NCI-H774 (cell line): ENCODE measurements at regions not wholly inside any gene's neighbourhood (a gene's known extent, or its start where the extent isn't known, plus 50 kb on each side); places are given as distances from the start of the nearest gene placed in this dataset.
"Not testable (repeated sequence)": the region's sequence is repeated elsewhere in the genome, so short reads cannot be mapped to it uniquely, and the experiment has no call there.

Source experiments
- DNase-seq: peaks from one replicate; lab custom pipeline; 2025; lab: John Stamatoyannopoulos, UW

DNA sequence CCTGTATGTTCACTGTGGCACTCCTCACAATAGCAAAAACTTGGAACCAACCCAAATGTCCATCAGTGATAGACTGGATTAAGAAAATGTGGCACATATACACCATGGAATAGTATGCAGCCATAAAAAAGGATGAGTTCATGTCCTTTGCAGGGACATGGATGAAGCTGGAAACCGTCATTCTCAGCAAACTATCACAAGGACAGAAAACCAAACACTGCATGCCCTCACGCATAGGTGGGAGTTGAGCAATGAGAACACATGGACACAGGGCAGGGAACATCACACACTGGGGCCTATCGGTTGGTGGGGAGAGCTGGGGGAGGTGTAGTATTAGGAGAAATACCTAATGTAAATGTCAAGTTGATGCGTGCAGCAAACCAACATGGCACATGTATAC is 275.7 kb upstream of the TLE3 start:
- DNase-seq: not testable (repeated sequence)

DNA sequence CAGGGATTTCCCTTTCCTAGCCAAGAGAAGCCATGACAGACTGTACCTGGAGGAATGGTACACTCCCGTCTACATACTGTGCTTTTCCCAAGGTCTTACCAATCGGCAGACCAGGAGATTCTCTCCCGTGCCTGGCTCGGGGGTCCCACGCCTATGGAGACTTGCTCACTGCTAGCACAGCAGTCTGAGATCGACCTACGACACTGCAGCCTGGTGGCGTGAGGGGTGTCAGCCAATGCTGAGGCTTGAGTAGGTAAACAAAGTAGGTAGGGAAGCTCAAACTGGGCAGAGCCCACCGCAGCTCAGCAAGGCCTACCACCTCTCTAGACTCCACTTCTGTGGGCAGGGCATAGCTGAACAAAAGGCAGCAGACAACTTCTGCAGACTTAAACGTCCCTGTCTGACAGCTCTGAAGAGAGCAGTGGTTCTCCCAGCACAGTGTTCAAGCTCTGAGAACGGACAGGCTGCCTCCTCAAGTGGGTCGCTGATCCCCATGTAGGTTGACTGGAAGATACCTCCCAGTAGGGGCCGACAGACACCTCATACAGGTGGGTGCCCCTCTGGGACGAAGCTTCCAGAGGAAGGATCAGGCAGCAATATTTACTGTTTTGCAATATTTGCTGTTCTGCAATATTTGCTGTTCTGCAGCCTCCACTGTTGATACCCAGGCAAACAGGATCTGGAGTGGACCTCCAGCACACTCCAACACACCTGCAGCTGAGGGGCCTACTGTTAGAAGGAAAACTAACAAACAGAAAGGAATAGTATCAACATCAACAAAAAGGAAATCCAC is 270.4 kb upstream of the TLE3 start:
- not testable (repeated sequence) for DNase-seq

DNA sequence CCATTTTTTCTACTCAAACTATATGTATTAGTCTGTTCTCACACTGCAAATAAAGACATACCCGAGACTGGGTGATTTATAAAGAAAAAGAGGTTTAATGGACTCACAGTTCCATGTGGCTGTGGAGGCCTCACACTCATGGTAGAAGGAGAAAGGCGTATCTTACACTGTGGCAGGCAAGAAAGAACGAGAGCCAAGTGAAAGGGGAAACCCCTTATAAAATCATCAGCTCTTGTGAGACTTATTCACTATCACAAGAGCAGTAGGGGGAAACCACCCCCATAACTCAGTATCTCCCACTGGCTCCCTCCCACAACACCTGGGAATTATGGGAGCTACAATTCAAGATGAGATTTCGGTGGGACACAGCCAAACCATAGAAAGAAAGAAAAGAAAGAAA is 266.3 kb upstream of the TLE3 start:
- not testable (repeated sequence) for DNase-seq

DNA sequence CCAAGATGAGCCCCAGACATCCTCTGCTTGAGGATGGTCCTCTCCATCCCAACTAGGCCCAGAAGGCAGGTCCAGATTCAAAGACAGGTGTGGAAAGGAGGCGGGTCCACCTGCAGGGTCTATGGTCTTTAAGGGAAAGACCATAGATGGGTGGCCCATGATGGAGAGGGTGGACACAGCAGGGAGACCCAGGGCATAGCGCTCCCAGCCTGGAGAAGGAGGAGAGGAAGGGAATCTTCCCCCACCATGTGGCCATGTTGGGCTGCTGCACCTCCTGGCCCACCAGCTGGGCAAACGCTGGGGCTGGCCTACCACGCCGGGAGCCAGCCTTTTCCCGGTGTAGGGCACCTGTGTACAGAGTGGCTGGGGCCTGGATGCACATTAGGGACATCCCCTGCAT is 265.2 kb upstream of the TLE3 start:
- DNase-seq: no peak

DNA sequence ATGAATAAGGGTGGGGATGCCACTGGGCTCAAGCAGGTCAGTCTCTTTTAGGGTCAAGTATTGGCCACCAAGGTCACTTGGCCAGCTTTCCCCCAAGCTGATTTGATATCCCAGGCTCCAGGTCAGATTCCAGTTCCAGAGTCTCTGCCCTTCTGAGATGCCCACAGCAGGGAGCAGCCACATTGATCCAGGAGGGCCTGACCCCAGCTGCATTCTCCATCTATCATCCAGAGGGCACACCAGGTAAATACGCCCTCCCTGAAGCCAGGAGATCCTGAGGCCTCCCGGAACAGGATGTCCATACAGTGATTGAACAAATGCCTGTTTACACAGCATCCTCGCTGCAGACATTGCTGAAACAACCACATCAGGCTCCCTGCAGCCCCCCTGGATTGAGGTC is 264.6 kb upstream of the TLE3 start:
- DNase-seq: no peak

DNA sequence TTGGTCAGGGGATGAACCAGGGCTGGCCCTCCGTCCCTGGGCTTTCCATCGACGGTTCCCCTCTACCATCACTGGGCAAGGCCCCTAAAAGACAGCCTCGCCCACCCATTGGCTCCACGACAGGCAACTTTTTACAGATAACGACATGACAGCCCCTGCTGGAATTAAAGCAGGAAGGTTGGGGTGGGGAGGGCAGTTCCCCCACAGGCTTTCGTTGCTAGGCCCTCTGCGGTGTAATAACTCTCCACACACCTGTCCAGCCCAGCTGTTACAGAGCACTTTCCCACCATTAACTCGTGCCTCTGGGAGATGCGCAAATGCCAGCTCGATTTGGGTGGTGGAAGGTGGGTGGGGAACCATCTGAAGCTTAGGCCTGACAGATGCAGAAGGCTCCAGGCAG is 264.2 kb upstream of the TLE3 start:
- DNase-seq: no peak

DNA sequence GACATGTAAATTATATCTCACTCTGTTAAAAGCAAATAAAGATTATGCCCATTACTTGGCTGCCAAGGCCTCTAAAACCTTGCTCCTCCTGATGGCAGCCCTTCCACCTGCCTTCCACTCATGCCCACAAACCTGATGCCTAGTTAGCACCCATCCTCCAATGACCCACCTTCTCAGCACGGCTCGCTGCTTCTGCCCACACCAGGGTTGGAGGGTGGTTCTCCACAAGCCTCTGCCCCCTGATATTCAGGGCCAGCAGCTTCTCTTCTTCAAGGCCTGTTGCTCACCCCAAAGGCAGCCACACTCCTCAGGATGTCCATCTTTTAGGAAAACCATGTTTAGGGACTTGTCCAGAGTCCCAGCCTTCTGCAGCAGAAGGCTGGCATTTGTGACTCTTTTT is 263.4 kb upstream of the TLE3 start:
- no peak for DNase-seq

DNA sequence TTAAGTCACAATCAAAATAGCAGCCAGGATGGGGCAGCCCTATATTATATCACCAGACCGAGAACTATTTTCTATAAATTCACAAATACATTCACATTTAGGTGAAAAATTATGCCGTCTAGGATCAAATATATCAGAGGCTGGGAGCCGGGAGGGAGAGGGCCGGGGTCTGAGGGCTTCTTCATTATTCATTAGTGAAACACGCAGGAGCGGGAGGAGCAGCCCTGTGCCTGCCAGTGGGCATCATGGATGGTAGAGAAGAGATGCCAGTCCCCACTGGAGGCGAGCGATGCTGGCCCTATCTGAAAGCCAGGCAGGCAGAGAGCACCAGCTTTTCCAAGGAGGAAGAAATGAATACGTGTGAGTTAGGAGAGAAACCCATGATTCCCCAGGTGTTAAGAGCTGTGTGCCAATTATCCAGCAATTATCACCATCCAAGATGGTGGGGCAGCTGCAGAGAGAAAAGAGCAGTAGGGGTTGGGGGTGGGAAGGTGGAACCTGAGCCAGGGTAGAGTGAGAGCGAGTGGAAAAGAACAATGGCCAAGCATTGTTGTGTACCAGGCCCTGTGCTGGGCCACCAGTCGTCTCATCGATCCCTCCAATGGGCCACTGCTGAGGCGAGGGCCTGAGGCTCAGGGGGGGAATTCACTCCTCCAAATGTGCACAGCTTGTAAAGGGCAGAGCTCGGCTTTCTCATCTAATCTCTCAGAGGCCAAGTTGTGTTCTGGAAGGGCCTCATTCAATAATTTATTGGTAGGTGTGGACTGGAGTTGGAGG is 261.3 kb upstream of the TLE3 start:
- DNase-seq: no peak

DNA sequence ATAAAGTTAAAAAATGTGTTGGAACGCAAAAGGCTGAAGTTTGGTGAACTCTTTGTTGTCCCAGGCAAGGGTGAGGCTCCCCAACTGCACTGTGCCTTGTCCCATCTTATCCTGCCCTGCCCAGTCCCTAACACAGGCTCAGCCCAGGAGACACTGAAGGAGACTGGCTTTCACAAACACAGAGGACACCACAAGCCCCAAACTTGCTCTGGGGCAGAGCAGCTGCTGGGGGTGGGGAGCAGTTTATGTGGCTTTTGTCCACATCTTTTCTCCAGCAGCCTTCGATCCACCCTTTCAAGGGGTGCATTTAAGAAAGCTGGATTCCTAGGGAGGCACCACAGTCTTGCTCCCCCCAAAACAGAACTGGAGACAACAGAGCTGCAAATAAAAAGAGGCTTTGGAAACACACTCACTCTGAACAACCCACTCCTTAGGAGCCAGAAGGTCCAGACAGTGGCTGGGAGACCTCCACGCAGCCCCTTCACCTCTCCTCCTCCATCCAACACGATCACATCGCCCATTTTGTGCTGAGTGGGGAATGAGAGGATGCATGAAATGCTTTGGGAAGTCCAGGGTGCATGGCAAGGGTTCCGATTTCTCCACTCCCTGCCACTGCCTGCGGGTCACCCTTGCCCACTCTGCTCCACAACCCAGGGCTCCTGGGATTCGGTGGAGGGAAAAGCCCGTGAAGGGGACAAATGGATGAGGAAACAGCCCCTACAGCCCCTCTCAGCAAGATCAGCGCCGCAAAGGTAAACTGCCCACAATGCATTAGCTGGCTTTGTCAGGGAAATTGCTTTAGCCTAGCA is 260.5 kb upstream of the TLE3 start:
- no peak for DNase-seq

DNA sequence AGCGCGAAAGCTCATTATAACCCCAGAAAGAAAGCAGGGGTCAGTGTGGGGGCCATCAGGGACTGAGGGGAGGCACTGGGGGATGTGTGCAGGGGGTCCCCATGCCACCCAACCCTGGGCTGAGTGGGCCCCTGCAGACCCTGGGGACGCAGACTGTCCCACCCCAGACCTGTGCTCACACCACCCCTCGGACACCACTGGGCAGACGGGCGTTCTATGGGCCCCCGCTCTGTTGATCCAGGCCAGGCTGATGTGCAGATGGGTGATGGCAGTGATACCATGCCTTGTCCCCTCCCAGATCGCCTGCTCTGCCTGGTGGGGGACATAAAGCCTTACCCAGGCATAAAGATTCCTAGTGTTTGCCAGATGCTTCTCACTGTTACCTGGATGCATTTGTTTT is 259.7 kb upstream of the TLE3 start:
- DNase-seq: no peak

DNA sequence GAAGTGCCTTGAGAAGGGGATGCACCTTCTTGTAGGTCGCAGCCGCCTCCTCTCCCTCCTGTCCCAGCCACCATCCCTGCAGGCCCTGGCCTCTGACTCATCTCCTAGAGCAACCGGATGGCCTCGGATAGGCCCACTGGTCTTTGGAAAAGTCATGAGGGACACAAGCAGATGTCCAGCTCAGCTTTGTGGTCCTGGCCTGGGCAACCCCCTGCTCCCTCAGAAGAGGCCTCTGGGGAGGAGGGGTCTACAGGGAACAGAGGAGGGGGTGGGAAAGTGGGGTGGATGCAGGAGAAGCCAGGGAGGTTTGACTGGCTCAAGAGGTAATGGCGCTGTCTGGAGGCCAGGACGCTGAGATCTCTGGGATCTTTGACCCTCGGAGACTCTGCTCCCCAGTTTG is 259.2 kb upstream of the TLE3 start:
- no peak for DNase-seq

DNA sequence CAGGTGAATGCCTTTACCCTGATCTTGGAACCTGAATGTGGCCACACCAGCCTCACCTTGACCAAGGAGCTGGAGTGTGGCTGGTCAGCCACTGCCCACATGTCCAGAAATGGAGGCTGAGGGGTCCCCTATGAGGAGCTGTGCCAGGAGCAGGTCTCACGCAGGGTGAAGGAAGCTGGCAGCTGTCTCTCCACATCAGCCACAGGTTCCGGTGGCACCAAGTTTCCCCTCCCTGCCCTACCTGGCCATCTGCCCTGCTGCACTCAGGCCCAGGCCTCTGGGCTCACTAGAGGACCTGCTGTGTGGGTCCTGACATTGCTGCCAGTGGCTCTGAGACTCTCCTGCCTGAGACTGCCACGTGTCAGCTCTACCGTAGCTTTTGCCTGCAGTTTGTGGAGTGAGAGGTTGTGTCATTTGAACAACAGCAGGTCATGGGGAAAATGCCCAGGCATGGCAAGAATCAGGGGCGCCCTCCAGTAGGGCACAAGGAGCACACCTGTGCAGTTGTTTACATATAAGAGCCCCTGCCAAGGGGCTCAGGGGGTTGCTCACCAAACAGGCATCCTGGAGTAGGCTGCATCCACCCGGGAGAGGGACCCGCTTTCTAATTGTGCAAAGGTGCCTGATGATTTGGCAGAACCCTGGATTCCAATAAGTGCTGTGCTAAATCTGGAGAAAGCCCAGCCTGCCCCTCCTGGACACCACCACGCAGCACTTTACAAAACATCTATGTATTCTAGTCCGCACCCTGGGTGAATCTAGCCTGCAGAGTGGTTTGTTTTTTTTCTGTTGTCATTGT is 258.5 kb upstream of the TLE3 start:
- DNase-seq: no peak

DNA sequence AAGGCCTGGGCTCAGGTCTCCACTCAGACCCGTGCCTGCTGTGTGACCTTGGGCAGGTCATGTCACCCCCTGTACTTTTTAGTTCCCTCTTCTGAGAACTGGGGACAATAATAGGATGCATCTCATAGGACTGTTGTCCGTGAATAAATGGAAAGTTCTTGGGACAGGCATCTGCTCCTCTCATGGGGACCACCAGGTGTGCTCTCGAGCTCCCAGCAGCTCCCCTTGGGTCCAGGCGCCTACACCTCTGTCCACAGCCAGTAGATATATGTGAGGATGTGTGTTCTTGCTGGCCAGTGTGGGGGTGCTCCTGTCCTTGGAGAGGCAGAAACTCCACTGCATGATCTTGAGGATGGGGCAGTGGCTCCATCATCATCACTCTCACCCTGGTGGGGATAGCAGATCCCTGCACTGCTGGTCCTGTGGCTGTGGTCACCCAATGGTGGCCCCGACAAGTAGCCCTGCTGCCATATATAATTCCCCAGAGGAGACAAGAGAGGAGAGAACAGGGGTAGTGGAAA is 257.6 kb upstream of the TLE3 start:
- no peak for DNase-seq

DNA sequence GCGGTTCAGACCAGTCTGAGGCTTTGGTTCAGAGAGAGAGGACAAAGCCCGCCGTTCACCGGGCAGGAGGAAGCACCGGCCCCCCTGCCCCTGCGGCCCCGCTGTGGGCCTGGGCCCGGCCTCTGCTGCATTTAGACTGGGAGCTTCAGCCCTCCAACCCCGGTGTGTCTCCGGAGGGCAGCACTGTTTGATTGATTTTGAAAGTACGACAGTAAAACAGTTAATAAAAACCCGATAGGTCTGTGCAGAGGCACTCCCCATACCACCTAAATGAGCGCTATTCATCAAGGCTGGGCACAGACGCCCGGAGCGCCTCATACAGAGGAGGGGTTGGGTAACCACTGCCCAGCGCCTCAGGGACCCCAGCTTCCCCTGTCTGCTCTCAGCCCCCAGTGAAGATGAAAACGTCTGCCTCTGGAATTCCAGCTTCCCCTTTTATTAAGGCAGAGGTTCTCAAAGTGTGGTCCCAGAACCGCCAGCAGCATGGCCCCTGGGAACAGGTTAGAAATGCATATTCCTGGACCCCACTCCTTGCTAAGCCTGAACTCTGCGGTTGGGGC is 256.7 kb upstream of the TLE3 start:
- no peak for DNase-seq

DNA sequence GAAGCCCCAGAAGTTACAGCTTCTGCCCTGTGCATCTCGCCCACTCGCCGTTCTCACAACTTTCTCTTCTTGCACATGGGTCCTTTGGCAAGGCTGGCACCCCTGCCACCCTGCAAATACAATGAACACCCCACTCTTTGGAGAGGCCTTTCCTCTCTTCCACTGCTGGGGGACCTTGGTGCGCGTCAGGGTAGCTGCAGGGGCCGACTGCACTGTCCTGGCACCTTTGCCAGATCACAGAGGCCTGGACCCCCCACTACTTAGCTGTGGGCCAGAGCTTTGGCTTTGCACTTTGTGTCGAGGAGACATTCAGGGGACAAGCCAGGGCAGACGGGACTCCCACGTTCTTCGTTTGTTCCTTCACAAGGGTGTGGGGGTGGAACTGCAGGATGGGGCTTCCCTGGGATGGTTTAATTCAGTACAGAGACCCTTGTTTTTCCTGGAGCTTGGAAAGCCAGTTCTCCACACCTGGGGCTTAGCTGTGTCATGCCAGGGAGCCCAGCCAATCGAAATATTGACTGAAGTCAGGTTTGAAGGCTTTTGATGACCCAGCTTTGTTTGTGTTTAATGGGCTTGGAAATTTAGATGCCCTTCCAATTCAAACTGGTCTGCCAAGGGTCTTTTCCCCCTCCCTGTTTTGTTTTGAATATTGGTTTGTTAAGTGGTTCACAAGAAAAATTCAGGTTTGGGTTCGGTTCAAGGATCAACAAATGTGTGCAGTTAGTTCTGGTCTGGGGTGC is 256.1 kb upstream of the TLE3 start:
- DNase-seq: no peak

DNA sequence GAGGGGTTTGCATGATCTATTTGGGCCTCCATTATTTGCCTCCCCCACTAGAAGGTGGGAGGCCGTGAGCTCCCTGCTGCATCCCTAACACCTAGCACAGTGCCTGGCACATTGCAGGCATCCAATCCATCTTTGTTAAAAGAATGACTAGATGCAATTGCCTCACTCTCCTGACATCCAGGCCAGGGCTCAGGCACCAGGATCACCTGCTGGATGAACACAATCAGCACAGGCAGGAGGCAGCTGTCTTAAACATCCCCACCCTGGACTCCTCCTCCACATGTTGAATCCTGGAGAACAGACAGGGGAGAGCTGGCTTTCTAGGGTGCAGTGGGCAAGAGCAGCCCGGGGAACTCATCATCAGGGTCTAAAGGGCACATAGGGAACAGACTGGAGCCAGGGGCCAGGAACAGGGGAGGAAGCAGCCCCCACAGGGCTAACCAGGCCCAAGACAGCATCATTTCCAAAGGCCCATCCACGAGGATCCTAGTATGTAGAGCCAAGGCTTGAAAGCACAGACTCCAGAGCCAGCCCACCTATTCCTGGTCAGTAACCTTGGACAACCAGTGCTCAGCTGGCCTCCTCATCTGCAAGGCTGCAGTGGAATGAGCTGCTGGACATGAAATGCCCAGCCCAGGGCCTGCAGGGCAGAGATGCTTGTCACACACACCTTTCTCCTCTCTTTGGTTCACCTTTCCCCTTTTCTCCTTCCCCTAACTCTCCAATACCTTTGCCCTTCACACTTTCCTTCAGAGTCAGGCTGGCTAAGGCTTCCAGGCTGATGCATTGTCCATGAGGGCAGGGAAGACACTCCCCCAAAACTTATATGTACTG is 254.4 kb upstream of the TLE3 start:
- DNase-seq: no peak

DNA sequence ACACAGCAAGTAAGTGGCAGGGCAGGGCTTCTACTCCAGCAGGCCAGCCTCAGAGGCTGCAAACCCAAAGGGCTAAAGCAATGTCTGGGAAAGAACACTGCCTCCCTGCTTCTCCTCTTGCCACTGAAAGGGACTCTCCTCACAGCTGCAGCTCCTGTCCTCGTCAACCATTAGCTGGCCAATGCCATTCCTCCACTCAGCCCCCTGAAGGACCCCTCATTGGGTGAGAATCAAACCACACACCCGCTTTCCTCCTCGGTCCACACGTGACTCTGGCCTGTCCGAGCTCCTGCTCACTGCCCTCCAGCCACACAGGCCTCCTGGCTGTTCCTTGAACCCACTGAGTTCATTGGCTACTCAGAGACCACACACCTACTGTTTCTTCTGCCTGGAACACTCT is 253.7 kb upstream of the TLE3 start:
- no peak for DNase-seq

DNA sequence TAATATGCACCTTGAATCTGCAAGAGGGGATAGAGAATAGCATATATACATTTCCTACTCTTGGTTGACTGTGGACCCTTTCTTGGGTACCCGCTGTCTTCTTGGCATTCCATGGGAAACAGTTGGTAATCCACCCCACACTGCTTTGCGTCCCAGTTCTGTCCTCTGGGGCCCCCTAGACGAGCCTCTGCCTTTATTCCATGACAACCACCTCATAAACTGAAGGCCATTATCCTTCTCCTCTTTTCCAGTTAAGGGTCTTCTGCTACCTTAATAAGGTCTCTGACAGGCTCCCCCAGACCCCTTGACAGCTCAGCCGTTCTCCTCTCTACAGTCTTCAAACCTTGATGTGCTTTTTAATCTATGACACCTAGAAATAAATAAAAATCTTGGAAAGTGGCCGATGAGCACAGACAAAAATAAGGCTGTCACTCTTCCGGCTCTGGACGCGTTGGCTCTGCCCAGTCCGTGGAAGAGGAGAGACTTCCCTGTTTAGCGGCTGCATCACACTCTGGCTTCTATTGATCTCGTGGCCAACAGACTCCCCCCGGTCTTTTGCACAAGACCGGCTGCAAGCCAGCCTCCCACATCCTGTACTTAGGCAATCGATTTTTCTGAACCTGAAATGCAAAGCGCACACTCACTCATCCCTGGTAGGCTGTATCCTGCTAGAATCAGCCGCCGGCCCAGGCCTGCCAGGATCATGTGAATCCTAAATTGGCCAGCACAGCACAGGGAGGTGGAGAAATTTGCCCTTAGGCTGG is 251.0 kb upstream of the TLE3 start:
- DNase-seq: no peak

DNA sequence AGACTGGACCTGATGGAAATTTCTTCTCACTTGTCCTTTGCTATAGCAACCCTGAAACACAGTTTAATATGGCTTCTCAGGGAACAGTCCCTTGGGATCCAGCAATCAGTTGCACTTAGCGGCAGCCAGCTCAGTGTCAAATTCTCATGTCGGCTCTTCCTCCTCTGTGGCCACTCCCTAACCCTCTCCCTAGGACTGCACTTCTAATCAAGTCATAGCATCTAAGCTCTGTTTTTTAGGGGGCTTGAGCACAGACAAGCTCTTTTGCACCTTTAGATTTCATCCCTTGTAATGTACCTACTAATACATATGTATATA is 250.5 kb upstream of the TLE3 start:
- no peak for DNase-seq
